HFFc6 (cell line): ENCODE measurements at regions not wholly inside any gene's neighbourhood (a gene's known extent, or its start where the extent isn't known, plus 50 kb on each side); places are given as distances from the start of the nearest gene placed in this dataset.

Source experiments
- DNase-seq: peaks from one replicate; pipeline ENCODE4 v3.0.0-alpha.2; 2018
- H3K27ac Mint-ChIP-seq: 2 replicates; pipeline ENCODE4 v1.8.0; 2020; ENCODE audit warnings: mild to moderate bottlenecking, mixed read lengths
- H3K27me3 Mint-ChIP-seq: 2 replicates; pipeline ENCODE4 v1.8.0; 2021; ENCODE audit warnings: mild to moderate bottlenecking, moderate library complexity, mixed read lengths; ENCODE audit not compliant: insufficient read depth
- H3K36me3 Mint-ChIP-seq: 2 replicates; pipeline ENCODE4 v1.8.0; 2021; ENCODE audit warnings: low read depth, mixed read lengths
- H3K4me1 Mint-ChIP-seq: 2 replicates; pipeline ENCODE4 v1.8.0; 2020; ENCODE audit warnings: low read depth, mixed read lengths
- H3K4me3 Mint-ChIP-seq: 2 replicates; pipeline ENCODE4 v1.8.0; 2020; ENCODE audit warnings: mild to moderate bottlenecking, moderate library complexity, mixed read lengths
- H3K9me3 Mint-ChIP-seq: 2 replicates; pipeline ENCODE4 v1.8.0; 2020; ENCODE audit warnings: mild to moderate bottlenecking, mixed read lengths
- CTCF ChIP-seq: fragments of 200-600 bp; sonication (generic); IDR thresholded peaks from 2 replicates; pipeline ENCODE4 v1.5.0; 2021; ENCODE audit warnings: antibody characterized with exemption, mild to moderate bottlenecking

DNA sequence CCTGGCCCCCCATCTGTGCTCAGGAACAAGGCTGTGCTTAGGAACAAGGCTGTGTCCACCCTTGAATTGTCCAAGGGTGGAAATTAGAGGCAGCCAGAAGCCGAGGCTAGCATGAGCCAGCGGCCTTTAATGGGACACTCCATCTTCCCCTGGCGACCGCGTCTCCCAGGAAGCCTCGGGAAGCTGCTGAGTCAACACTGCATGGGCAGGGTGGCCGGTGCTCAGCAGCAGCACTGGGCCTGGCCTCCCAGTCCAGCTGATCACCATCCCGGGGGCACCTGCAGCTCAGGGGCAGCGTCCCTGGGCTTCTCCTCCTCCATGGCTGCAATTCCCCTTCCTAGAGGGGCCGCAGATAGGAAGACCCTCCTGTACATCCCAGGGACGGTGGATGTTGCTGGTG, 180.8 kb downstream of the ENGASE start:
- Mint-ChIP-seq H3K9me3 (no peaks in the 10 kb centered on the region), H3K4me3 (no peak overlapping the region), H3K27me3 (peaks cover 54% of the 10 kb centered on the region), H3K27ac (no peak overlapping the region), H3K4me1 (no peaks in the 10 kb centered on the region), H3K36me3 (no peaks in the 10 kb centered on the region)
- TF ChIP-seq CTCF: no peak
- DNase-seq: no peak

GRCh38 chr17:79255046-79255445, 180.4 kb downstream of the ENGASE start:
- Mint-ChIP-seq H3K36me3 (no peaks in the 10 kb centered on the region), H3K27ac (no peak overlapping the region), H3K9me3 (no peaks in the 10 kb centered on the region), H3K27me3 (peaks cover 54% of the 10 kb centered on the region), H3K4me3 (no peak overlapping the region), H3K4me1 (no peaks in the 10 kb centered on the region)
- DNase-seq: no peak
- no peak for TF ChIP-seq CTCF

GRCh38 chr17:79252886-79253285, 178.3 kb downstream of the ENGASE start:
- H3K36me3 Mint-ChIP-seq: no peaks in the 10 kb centered on the region
- no peak for DNase-seq
- no peaks in the 10 kb centered on the region for H3K9me3 Mint-ChIP-seq
- no peak overlapping the region for H3K4me3 Mint-ChIP-seq
- H3K4me1 Mint-ChIP-seq: no peaks in the 10 kb centered on the region
- TF ChIP-seq CTCF: no peak
- peaks cover 47% of the 10 kb centered on the region for H3K27me3 Mint-ChIP-seq
- H3K27ac Mint-ChIP-seq: no peak overlapping the region

DNA sequence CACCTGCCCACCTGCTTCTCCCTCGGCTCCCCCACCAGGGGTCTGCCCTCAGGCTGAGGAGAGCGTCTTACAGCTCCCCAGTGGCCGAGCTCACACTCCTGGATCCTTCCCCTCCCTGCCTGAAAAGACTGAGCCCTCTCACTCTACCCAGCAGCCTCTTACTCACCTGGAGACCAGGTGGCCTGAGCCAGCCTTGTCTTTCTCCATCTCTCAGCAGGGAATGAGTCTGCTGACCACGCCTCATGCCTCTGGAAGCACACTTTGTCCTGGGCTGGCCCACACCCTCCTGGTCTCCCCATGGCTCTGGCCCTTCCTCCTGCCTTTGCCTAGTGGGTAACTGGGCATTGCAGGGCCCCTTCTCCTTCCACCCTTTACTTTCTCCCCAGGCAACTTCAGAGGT, 177.2 kb downstream of the ENGASE start:
- DNase-seq: no peak
- H3K4me3 Mint-ChIP-seq: no peak overlapping the region
- peaks cover 39% of the 10 kb centered on the region for H3K27me3 Mint-ChIP-seq

GRCh38 chr17:79249929-79250521, 175.4 kb downstream of the ENGASE start:
- H3K27me3 Mint-ChIP-seq: peaks cover 37% of the 10 kb centered on the region
- no peak for DNase-seq
- H3K4me3 Mint-ChIP-seq: no peak overlapping the region
- H3K4me1 Mint-ChIP-seq: no peaks in the 10 kb centered on the region
- TF ChIP-seq CTCF: no peak
- no peaks in the 10 kb centered on the region for H3K9me3 Mint-ChIP-seq
- H3K36me3 Mint-ChIP-seq: no peaks in the 10 kb centered on the region
- no peak overlapping the region for H3K27ac Mint-ChIP-seq

More for the DNA sequence above, 177.2 kb downstream of the ENGASE start:
- no peaks in the 10 kb centered on the region for H3K9me3 Mint-ChIP-seq
- H3K4me1 Mint-ChIP-seq: no peaks in the 10 kb centered on the region
- TF ChIP-seq CTCF: no peak
- H3K27ac Mint-ChIP-seq: no peak overlapping the region
- H3K36me3 Mint-ChIP-seq: no peaks in the 10 kb centered on the region
